GM18517 (cell line): ENCODE measurements at regions not wholly inside any gene's neighbourhood (a gene's known extent, or its start where the extent isn't known, plus 50 kb on each side); places are given as distances from the start of the nearest gene placed in this dataset.
A peak's percentile ranks its signal among the peaks of the same experiment; 100 is the strongest.

Experiments used
- ATAC-seq: cut with Tn5 transposase; IDR thresholded peaks from one replicate; pipeline ENCODE4 v1.9.1; 2021; ENCODE audit warnings: mild to moderate bottlenecking, moderate library complexity; ENCODE audit not compliant: unreplicated experiment

- no peak for ATAC-seq
Measured at GRCh38 chr15:96882121-96882772, 551.7 kb downstream of the NR2F2 start.

- no peak for ATAC-seq
Measured at GRCh38 chr15:96887730-96888129, 557.2 kb downstream of the NR2F2 start.

GRCh38 chr15:96888764-96889163, 558.3 kb downstream of the NR2F2 start:
- ATAC-seq, result no peak

- ATAC-seq, result peak; percentile 63
Measured at GRCh38 chr15:96889734-96890480, 559.4 kb downstream of the NR2F2 start.

- no peak for ATAC-seq
Measured at GRCh38 chr15:96891046-96891445, 560.5 kb downstream of the NR2F2 start.

GRCh38 chr15:96893159-96893906, 562.8 kb downstream of the NR2F2 start:
- no peak for ATAC-seq

GRCh38 chr15:96894659-96895058, 564.2 kb downstream of the NR2F2 start:
- no peak for ATAC-seq

- ATAC-seq, result no peak
Measured at GRCh38 chr15:96896766-96897165, 566.3 kb downstream of the NR2F2 start.

GRCh38 chr15:96914081-96914480, 583.6 kb downstream of the NR2F2 start:
- no peak for ATAC-seq

- no peak for ATAC-seq
Measured at GRCh38 chr15:96916750-96917149, 586.2 kb downstream of the NR2F2 start.

- ATAC-seq, result no peak
Measured at GRCh38 chr15:96924570-96924969, 594.1 kb downstream of the NR2F2 start.

- no peak for ATAC-seq
Measured at GRCh38 chr15:96947296-96948229, 617.1 kb downstream of the NR2F2 start.

GRCh38 chr15:96948981-96949380, 618.5 kb downstream of the NR2F2 start:
- ATAC-seq, result no peak

- no peak for ATAC-seq
Measured at GRCh38 chr15:96958721-96959120, 628.2 kb downstream of the NR2F2 start.

- ATAC-seq, result no peak
Measured at GRCh38 chr15:96959501-96959900, 629.0 kb downstream of the NR2F2 start.

- no peak for ATAC-seq
Measured at GRCh38 chr15:96960711-96961480, 630.4 kb downstream of the NR2F2 start.

GRCh38 chr15:96966554-96966953, 636.1 kb downstream of the NR2F2 start:
- ATAC-seq, result no peak

- no peak for ATAC-seq
Measured at GRCh38 chr15:96969732-96970710, 639.5 kb downstream of the NR2F2 start.

- no peak for ATAC-seq
Measured at GRCh38 chr15:96972201-96972600, 641.7 kb downstream of the NR2F2 start.
